Mononuclear cell (primary cell): ENCODE measurements at regions not wholly inside any gene's neighbourhood (a gene's known extent, or its start where the extent isn't known, plus 50 kb on each side); places are given as distances from the start of the nearest gene placed in this dataset.

Source experiments
- H3K27me3 ChIP-seq: 2 replicates; pipeline ENCODE4 v1.6.0; 2011; ENCODE audit warnings: low read length, control low read depth; ENCODE audit not compliant: insufficient read depth
- H3K4me1 ChIP-seq: 2 replicates; pipeline ENCODE4 v1.5.1; 2011; ENCODE audit warnings: mild to moderate bottlenecking, low read length, control low read depth; ENCODE audit not compliant: insufficient read depth
- H3K4me3 ChIP-seq: 2 replicates; pipeline ENCODE4 v1.5.1; 2011; ENCODE audit warnings: mild to moderate bottlenecking, low read length, moderate library complexity
- H3K9me3 ChIP-seq: 2 replicates; pipeline ENCODE4 v1.5.1; 2011; ENCODE audit warnings: low read depth, mild to moderate bottlenecking, control low read depth, low read length

GRCh38 chr20:22495172-22495571 is 89.2 kb downstream of the FOXA2 start:
- no peaks in the 10 kb centered on the region for H3K27me3 ChIP-seq
- H3K4me3 ChIP-seq, result no peak overlapping the region
- H3K4me1 ChIP-seq, result no peaks in the 10 kb centered on the region
- H3K9me3 ChIP-seq, result no peaks in the 10 kb centered on the region

GRCh38 chr20:22492497-22492896 is 91.9 kb downstream of the FOXA2 start:
- H3K27me3 ChIP-seq, result peaks cover 2% of the 10 kb centered on the region
- no peaks in the 10 kb centered on the region for H3K4me1 ChIP-seq
- no peaks in the 10 kb centered on the region for H3K9me3 ChIP-seq
- no peak overlapping the region for H3K4me3 ChIP-seq

GRCh38 chr20:22491194-22491505 is 93.2 kb downstream of the FOXA2 start:
- Histone ChIP-seq H3K4me1 (no peaks in the 10 kb centered on the region), H3K27me3 (peaks cover 2% of the 10 kb centered on the region), H3K4me3 (no peak overlapping the region), H3K9me3 (no peaks in the 10 kb centered on the region)

GRCh38 chr20:22490287-22491193 is 93.8 kb downstream of the FOXA2 start:
- Histone ChIP-seq H3K27me3 (peaks cover 2% of the 10 kb centered on the region), H3K9me3 (no peaks in the 10 kb centered on the region)

GRCh38 chr20:22489626-22490286 is 94.6 kb downstream of the FOXA2 start:
- Histone ChIP-seq H3K27me3 (peaks cover 2% of the 10 kb centered on the region), H3K9me3 (no peaks in the 10 kb centered on the region), H3K4me3 (no peak overlapping the region), H3K4me1 (no peaks in the 10 kb centered on the region)

More at GRCh38 chr20:22490287-22491193, 93.8 kb downstream of the FOXA2 start:
- Histone ChIP-seq H3K4me1 (no peaks in the 10 kb centered on the region), H3K4me3 (no peak overlapping the region)

- no peaks in the 10 kb centered on the region for H3K4me1 ChIP-seq
- H3K27me3 ChIP-seq, result no peaks in the 10 kb centered on the region
- no peaks in the 10 kb centered on the region for H3K9me3 ChIP-seq
- no peak overlapping the region for H3K4me3 ChIP-seq
These were observed 104.0 kb downstream of the FOXA2 start for GRCh38 chr20:22480336-22480735.

GRCh38 chr20:22475662-22476061 is 108.7 kb downstream of the FOXA2 start:
- Histone ChIP-seq H3K27me3 (no peaks in the 10 kb centered on the region), H3K4me3 (no peak overlapping the region), H3K4me1 (no peaks in the 10 kb centered on the region), H3K9me3 (no peaks in the 10 kb centered on the region)

- Histone ChIP-seq H3K4me1 (no peaks in the 10 kb centered on the region), H3K4me3 (no peak overlapping the region), H3K9me3 (no peaks in the 10 kb centered on the region), H3K27me3 (no peaks in the 10 kb centered on the region)
These were observed 110.1 kb downstream of the FOXA2 start for GRCh38 chr20:22474224-22474623.

- Histone ChIP-seq H3K4me3 (no peak overlapping the region), H3K9me3 (no peaks in the 10 kb centered on the region), H3K4me1 (no peaks in the 10 kb centered on the region), H3K27me3 (no peaks in the 10 kb centered on the region)
These were observed 111.1 kb downstream of the FOXA2 start for GRCh38 chr20:22473293-22473692.

- H3K4me3 ChIP-seq, result no peak overlapping the region
- no peaks in the 10 kb centered on the region for H3K27me3 ChIP-seq
- H3K4me1 ChIP-seq, result no peaks in the 10 kb centered on the region
- H3K9me3 ChIP-seq, result no peaks in the 10 kb centered on the region
These were observed 111.8 kb downstream of the FOXA2 start for GRCh38 chr20:22472447-22473100.

- H3K4me3 ChIP-seq, result no peak overlapping the region
- no peaks in the 10 kb centered on the region for H3K9me3 ChIP-seq
- no peaks in the 10 kb centered on the region for H3K27me3 ChIP-seq
- H3K4me1 ChIP-seq, result no peaks in the 10 kb centered on the region
These were observed 113.1 kb downstream of the FOXA2 start for GRCh38 chr20:22471156-22471836.

- Histone ChIP-seq H3K4me3 (no peak overlapping the region), H3K4me1 (no peaks in the 10 kb centered on the region), H3K27me3 (no peaks in the 10 kb centered on the region), H3K9me3 (no peaks in the 10 kb centered on the region)
These were observed 113.7 kb downstream of the FOXA2 start for GRCh38 chr20:22470620-22471026.

- H3K9me3 ChIP-seq, result no peaks in the 10 kb centered on the region
- H3K4me3 ChIP-seq, result no peak overlapping the region
- no peaks in the 10 kb centered on the region for H3K27me3 ChIP-seq
- no peaks in the 10 kb centered on the region for H3K4me1 ChIP-seq
These were observed 117.8 kb downstream of the FOXA2 start for GRCh38 chr20:22466447-22467171.

- Histone ChIP-seq H3K4me3 (no peak overlapping the region), H3K9me3 (no peaks in the 10 kb centered on the region), H3K4me1 (no peaks in the 10 kb centered on the region), H3K27me3 (no peaks in the 10 kb centered on the region)
These were observed 118.5 kb downstream of the FOXA2 start for GRCh38 chr20:22465622-22466446.
